IMR-90 (cell line): ENCODE measurements at regions not wholly inside any gene's neighbourhood (a gene's known extent, or its start where the extent isn't known, plus 50 kb on each side); places are given as distances from the start of the nearest gene placed in this dataset.

Experiments used
- ATAC-seq: fragments of 200-7000 bp; cut with Tn5 transposase; 2 replicates; pipeline ENCODE4 v1.9.1; 2020; ENCODE audit warnings: low read depth, mild to moderate bottlenecking, moderate library complexity
- BruUV-seq: library from RNA; stranded (reverse); fragments of 400-500 nt; replicated peaks from 2 replicates; lab custom pipeline; 2021; lab: Mats Ljungman, UMichigan
- CTCF ChIA-PET: fragments of 300-600 bp; formaldehyde crosslinking; extraction: SDS; loops from one replicate; lab custom pipeline; 2021; ENCODE audit warnings: antibody characterized with exemption; lab: Yijun Ruan, JAX
- POLR2A ChIA-PET: fragments of 300-600 bp; sonication (Branson Sonifier 250); formaldehyde crosslinking; loops from one replicate; lab custom pipeline; 2022; ENCODE audit warnings: antibody characterized with exemption; ENCODE audit not compliant: unreplicated experiment; lab: Charles Lee
- DNase-seq: peaks from one replicate; pipeline ENCODE4 v3.0.0; 2013
- H2AFZ ChIP-seq: replicated peaks from 2 replicates; pipeline ENCODE3; 2013; ENCODE audit warnings: low read length, mild to moderate bottlenecking; ENCODE audit not compliant: poor library complexity
- H2AK5ac ChIP-seq: 2 replicates; pipeline ENCODE4 v1.6.1; 2013; ENCODE audit warnings: low read depth, low read length, inconsistent platforms
- H2AK9ac ChIP-seq: replicated peaks from 2 replicates; pipeline ENCODE3; 2013; ENCODE audit warnings: mild to moderate bottlenecking, low read depth, low read length, moderate library complexity; ENCODE audit not compliant: poor library complexity
- H2BK120ac ChIP-seq: 2 replicates; pipeline ENCODE4 v1.6.1; 2013; ENCODE audit warnings: low read depth, low read length, inconsistent platforms
- H2BK15ac ChIP-seq: 3 replicates; pipeline ENCODE4 v1.6.1; 2013; ENCODE audit warnings: low read depth, low read length, inconsistent platforms
- H2BK20ac ChIP-seq: 2 replicates; pipeline ENCODE4 v1.6.1; 2013; ENCODE audit warnings: low read depth, mild to moderate bottlenecking, inconsistent platforms, low read length, moderate library complexity
- H2BK5ac ChIP-seq: 2 replicates; pipeline ENCODE4 v1.6.1; 2013; ENCODE audit warnings: mild to moderate bottlenecking, low read depth, low read length, inconsistent platforms; ENCODE audit not compliant: poor library complexity, severe bottlenecking
- H3K14ac ChIP-seq: replicated peaks from 2 replicates; pipeline ENCODE4 v1.6.1; 2013; ENCODE audit warnings: low read depth, low read length, inconsistent platforms
- H3K18ac ChIP-seq: 2 replicates; pipeline ENCODE4 v1.6.1; 2013; ENCODE audit warnings: low read depth, low read length, control low read depth
- H3K23ac ChIP-seq: 2 replicates; pipeline ENCODE4 v1.6.1; 2013; ENCODE audit warnings: low read depth, low read length, inconsistent platforms
- H3K27ac ChIP-seq: 2 replicates; pipeline ENCODE4 v1.5.1; 2013; ENCODE audit warnings: mild to moderate bottlenecking, control low read depth, low read length; ENCODE audit not compliant: insufficient read depth
- H3K27me3 ChIP-seq: 2 replicates; pipeline ENCODE4 v1.6.1; 2013; ENCODE audit warnings: low read length; ENCODE audit not compliant: control insufficient read depth, insufficient read depth
- H3K36me3 ChIP-seq: 2 replicates; pipeline ENCODE4 v1.6.1; 2013; ENCODE audit warnings: low read length, mixed read lengths; ENCODE audit not compliant: control insufficient read depth, insufficient read depth
- H3K4ac ChIP-seq: 2 replicates; pipeline ENCODE4 v1.6.1; 2013; ENCODE audit warnings: low read depth, low read length, inconsistent platforms
- H3K4me1 ChIP-seq: 2 replicates; pipeline ENCODE4 v1.6.1; 2013; ENCODE audit warnings: low read length, mixed read lengths; ENCODE audit not compliant: control insufficient read depth, insufficient read depth
- H3K4me2 ChIP-seq: 2 replicates; pipeline ENCODE4 v1.6.1; 2013; ENCODE audit warnings: low read depth, mild to moderate bottlenecking, control low read depth, low read length, moderate library complexity
- H3K4me3 ChIP-seq: 2 replicates; pipeline ENCODE4 v1.5.1; 2013; ENCODE audit warnings: low read depth, mild to moderate bottlenecking, control low read depth, low read length, moderate library complexity; ENCODE audit not compliant: insufficient read depth
- H3K56ac ChIP-seq: 2 replicates; pipeline ENCODE4 v1.6.1; 2013; ENCODE audit warnings: low read length, inconsistent platforms; ENCODE audit not compliant: insufficient read depth; ENCODE audit errors: extremely low read depth
- H3K79me1 ChIP-seq, 2 experiments: 2 replicates each; pipeline ENCODE4 v1.6.1; 2013; ENCODE audit warnings: low read length in 2 of 2, inconsistent platforms in 1 of 2, low read depth in 1 of 2
- H3K9ac ChIP-seq: 2 replicates; pipeline ENCODE4 v1.6.1; 2013; ENCODE audit warnings: low read depth, low read length, control low read depth
- H3K9me1 ChIP-seq: 2 replicates; pipeline ENCODE4 v1.6.1; 2013; ENCODE audit warnings: low read length, inconsistent platforms; ENCODE audit not compliant: insufficient read depth
- H3K9me3 ChIP-seq: 2 replicates; pipeline ENCODE4 v1.6.1; 2013; ENCODE audit warnings: low read length; ENCODE audit not compliant: control insufficient read depth, insufficient read depth
- H4K20me1 ChIP-seq: 2 replicates; pipeline ENCODE4 v1.6.1; 2013; ENCODE audit warnings: low read length, inconsistent platforms; ENCODE audit not compliant: insufficient read depth
- H4K5ac ChIP-seq: 2 replicates; pipeline ENCODE4 v1.6.1; 2013; ENCODE audit warnings: mild to moderate bottlenecking, low read depth, low read length, control low read depth
- H4K8ac ChIP-seq, 2 experiments: 2 replicates each; pipeline ENCODE4 v1.6.1; 2013; ENCODE audit warnings: low read depth in 2 of 2, low read length in 2 of 2, control low read depth in 1 of 2, inconsistent platforms in 1 of 2
- H4K91ac ChIP-seq: 2 replicates; pipeline ENCODE4 v1.6.1; 2013; ENCODE audit warnings: low read depth, low read length, inconsistent platforms; ENCODE audit not compliant: insufficient read depth
- CHD1 ChIP-seq: IDR thresholded peaks from 2 replicates; pipeline ENCODE4 v1.6.1; 2012; ENCODE audit warnings: low read depth, low read length, improper control_type of control experiment
- ELK1 ChIP-seq: fragments of 150-350 bp; IDR thresholded peaks from 2 replicates; pipeline ENCODE4 v1.6.1; 2016; ENCODE audit warnings: low read depth, mild to moderate bottlenecking, low read length, moderate library complexity, borderline replicate concordance
- FOS ChIP-seq: fragments of 150-350 bp; IDR thresholded peaks from 2 replicates; pipeline ENCODE4 v1.6.1; 2016; ENCODE audit warnings: low read depth, low read length
- MAFK ChIP-seq: IDR thresholded peaks from 2 replicates; pipeline ENCODE4 v1.6.1; 2012; ENCODE audit warnings: low read depth, low read length, improper control_type of control experiment
- MAZ ChIP-seq: IDR thresholded peaks from 2 replicates; pipeline ENCODE4 v1.6.1; 2012; ENCODE audit warnings: low read depth, mild to moderate bottlenecking, low read length, improper control_type of control experiment, moderate library complexity, borderline replicate concordance
- MXI1 ChIP-seq: IDR thresholded peaks from 2 replicates; pipeline ENCODE4 v1.6.1; 2012; ENCODE audit warnings: low read depth, mild to moderate bottlenecking, low read length, moderate library complexity, borderline replicate concordance
- RCOR1 ChIP-seq: IDR thresholded peaks from 2 replicates; pipeline ENCODE4 v1.6.1; 2012; ENCODE audit warnings: mild to moderate bottlenecking, low read length, improper control_type of control experiment; ENCODE audit not compliant: insufficient replicate concordance
- whole genome bisulfite sequencing, 2 experiments: methylation state at CpG; one replicate each; pipeline versions ENCODE4 v1.1.5 to v1.1.7; 2013; ENCODE audit warnings: missing lambda C conversion rate in 2 of 2; ENCODE audit not compliant: insufficient read length in 1 of 2; ENCODE audit errors: extremely low coverage in 2 of 2; 5-methylcytosine and 5-hydroxymethylcytosine counted together
- dilution Hi-C: fragments of 300-500 bp; cut with HindIII; formaldehyde crosslinking; loops from one replicate; pipeline ENCODE4 v1.14.3; 2018; ENCODE audit warnings: low sequenced_read_pairs; ENCODE audit not compliant: unreplicated experiment
- in situ Hi-C: fragments of 300-500 bp; cut with MboI; formaldehyde crosslinking; loops from 3 replicates; pipeline ENCODE4 v1.14.3; 2019; ENCODE audit warnings: low sequenced_read_pairs, inconsistent platforms, mixed read lengths
- intact Hi-C: fragments of 100-400 bp; cut with micrococcal nuclease; formaldehyde crosslinking; loops from 2 replicates; pipeline ENCODE4 v1.10.0; 2022

- no peak for ATAC-seq
- 7% methylated on average over 3 of the region's 8 CpGs; no CpG with 5 or more reads in 1 of the 2 experiments for WGBS, 2 experiments
- no peak overlapping the region for H3K4ac ChIP-seq
- H3K27me3 ChIP-seq = peaks cover 3% of the 10 kb centered on the region; the same call in 1 of the 2 replicates
- H2BK5ac ChIP-seq = no peak overlapping the region
- ChIA-PET POLR2A (no interaction called here), CTCF (no interaction called here)
- no peak for DNase-seq
- no peak overlapping the region for H2BK20ac ChIP-seq
- in situ Hi-C loops (no loop called here), dilution Hi-C loops (no loop called here), intact Hi-C loops (no loop called here)
- no peaks in the 10 kb centered on the region for H3K9me3 ChIP-seq
- BruUV-seq = no TSS peak
- no peak overlapping the region for H2AK9ac ChIP-seq
- H3K9ac ChIP-seq = no peak overlapping the region
- no peaks in the 10 kb centered on the region for H3K9me1 ChIP-seq
- H3K18ac ChIP-seq = no peak overlapping the region
- no peaks in the 10 kb centered on the region for H3K4me1 ChIP-seq
- H4K20me1 ChIP-seq = no peaks in the 10 kb centered on the region
- H3K36me3 ChIP-seq = no peaks in the 10 kb centered on the region
- no peak for TF ChIP-seq ELK1
- no peak for TF ChIP-seq RCOR1
- no peak for TF ChIP-seq MAFK
- TF ChIP-seq FOS = no peak
- TF ChIP-seq MXI1 = no peak
- TF ChIP-seq MAZ = no peak
- TF ChIP-seq CHD1 = no peak
- H3K14ac ChIP-seq = no peak overlapping the region
- H3K4me2 ChIP-seq = no peak overlapping the region
- no peak overlapping the region for H4K8ac ChIP-seq
- no peak overlapping the region for H3K27ac ChIP-seq
- H4K5ac ChIP-seq = no peak overlapping the region
- H4K91ac ChIP-seq = no peak overlapping the region
- H2AFZ ChIP-seq = no peak overlapping the region
- H2BK120ac ChIP-seq = no peak overlapping the region
- no peak overlapping the region for H3K4me3 ChIP-seq
- H3K79me1 ChIP-seq = no peaks in the 10 kb centered on the region
- no peak overlapping the region for H2AK5ac ChIP-seq
- no peak overlapping the region for H2BK15ac ChIP-seq
- no peak overlapping the region for H3K56ac ChIP-seq
- no peak overlapping the region for H3K23ac ChIP-seq
Measured at GRCh38 chr1:90799326-90799725, 82.2 kb upstream of the BARHL2 start.
